Activated CD8-positive, alpha-beta memory T cell treated with anti-CD3 and anti-CD28 coated beads, Interleukin-2, amount 50 U/mL, for 4 hours (primary cell): ENCODE measurements at regions not wholly inside any gene's neighbourhood (a gene's known extent, or its start where the extent isn't known, plus 50 kb on each side); places are given as distances from the start of the nearest gene placed in this dataset.

Experiments
- DNase-seq: peaks from one replicate; pipeline ENCODE4 v3.0.0-alpha.2; 2020

GRCh38 chr7:121488111-121488650, 92.1 kb upstream of the FAM3C start:
- DNase-seq = no peak

DNA sequence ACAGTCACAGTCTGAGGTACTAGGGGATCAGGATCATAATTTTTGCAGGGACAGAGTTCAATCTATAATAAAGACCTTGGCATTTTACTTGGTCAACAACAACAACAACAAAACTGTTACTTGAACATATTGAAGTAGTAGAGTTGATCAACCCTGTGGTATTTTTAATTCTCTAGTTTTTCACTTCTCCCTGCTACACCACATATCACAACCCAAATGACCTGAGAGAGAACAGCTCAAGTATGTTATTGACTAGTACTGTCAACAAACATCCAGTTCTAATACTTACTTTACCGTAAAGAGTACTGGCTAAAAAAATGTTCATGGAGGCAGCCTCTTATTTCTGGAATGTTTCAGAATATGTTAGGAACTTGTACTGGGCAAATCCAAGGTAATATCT, 90.5 kb upstream of the FAM3C start:
- DNase-seq = no peak

GRCh38 chr7:121485467-121486243, 89.5 kb upstream of the FAM3C start:
- DNase-seq = no peak

- no peak for DNase-seq
Observed at GRCh38 chr7:121484089-121484763, 88.1 kb upstream of the FAM3C start.

- no peak for DNase-seq
Observed at GRCh38 chr7:121480566-121481335, 84.6 kb upstream of the FAM3C start.

DNA sequence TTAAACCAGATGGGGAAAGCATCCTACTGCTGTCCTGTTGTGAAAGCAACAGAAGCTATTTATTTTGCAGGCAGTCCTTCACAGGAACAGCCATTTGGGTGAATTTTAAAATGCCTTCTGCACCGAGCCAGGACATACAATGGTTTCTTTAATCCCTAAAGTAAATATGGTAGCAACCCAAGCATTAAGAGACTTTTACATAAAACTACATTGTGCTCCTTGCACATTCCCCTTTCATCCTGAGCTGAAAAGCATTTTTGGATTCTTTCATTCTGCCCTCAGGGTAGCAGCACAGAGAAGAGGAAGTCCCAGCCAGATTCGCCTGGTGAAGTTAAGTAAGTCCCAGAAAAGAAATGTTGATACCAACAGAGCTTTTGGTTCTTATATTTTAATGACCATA, 84.0 kb upstream of the FAM3C start:
- no peak for DNase-seq

GRCh38 chr7:121479466-121479865, 83.4 kb upstream of the FAM3C start:
- no peak for DNase-seq

- no peak for DNase-seq
Observed at GRCh38 chr7:121475806-121476205, 79.7 kb upstream of the FAM3C start.

- DNase-seq = no peak
Observed at GRCh38 chr7:121474301-121474673, 78.2 kb upstream of the FAM3C start.

DNA sequence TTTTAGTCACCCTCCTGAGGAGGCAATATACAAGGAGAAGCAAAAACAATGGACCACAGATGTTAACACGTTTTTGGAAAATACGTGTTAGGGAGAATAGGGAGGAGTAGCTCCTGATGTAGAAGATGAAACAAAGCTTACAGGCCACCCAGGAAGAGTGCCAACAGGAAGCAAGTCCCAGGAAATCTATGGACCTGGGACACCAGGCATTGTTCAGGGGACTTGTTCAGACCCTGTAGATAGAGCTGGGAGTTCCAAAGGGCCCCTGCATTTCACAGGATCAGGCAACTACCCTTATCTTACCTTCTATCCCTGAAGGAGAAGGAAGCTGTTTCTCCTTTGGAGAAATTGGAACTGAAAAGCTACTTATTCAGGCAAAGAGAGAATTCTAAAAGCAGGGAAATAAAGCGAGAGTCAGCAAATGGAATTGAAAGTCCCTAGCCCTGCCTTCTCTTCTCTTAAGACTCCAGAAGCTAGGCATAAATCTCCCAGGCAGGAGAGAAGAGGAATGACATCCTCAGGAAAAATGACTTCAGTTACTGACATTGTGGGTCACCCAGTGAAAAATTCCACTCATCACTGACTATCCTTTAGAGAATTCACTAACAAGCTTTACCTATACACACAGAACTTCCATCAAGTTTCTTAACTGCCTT, 77.7 kb upstream of the FAM3C start:
- no peak for DNase-seq

DNA sequence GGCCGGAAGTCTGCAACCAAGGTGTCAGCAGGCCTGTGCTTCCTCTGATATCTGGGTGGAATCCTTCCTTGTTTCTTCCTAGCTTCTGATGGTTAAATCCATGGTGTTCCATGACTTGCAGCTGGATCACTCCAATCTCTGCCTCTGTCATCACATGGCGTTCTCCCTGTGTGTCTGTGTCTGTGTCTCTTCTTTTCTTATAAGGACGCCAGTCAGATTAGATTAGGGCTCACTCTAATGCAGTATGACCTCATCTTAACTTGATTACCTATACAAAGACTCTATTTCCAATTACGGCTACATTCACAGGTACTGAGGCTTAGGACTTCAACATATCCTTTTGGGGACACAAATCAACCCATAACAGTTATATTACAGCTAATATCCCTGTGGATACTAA, 70.3 kb upstream of the FAM3C start:
- DNase-seq = no peak

DNA sequence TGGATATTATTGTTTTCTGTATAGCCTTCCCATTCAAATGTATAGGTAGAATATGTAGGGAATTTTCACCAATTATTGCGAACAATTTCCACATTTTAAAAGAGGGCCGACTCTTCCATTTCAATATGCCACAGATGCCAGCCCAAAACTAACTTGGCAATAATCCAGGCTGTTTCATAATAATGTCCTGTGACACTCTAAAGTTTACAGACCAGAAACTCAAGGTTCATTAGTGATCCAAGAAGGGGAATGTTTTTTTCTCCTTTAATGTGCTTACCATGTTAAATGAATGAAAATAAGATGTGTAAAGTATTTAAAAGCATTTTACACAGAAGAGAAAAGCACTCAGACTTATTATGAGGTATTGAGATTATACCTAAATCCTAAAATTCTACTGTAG, 63.0 kb upstream of the FAM3C start:
- no peak for DNase-seq

DNA sequence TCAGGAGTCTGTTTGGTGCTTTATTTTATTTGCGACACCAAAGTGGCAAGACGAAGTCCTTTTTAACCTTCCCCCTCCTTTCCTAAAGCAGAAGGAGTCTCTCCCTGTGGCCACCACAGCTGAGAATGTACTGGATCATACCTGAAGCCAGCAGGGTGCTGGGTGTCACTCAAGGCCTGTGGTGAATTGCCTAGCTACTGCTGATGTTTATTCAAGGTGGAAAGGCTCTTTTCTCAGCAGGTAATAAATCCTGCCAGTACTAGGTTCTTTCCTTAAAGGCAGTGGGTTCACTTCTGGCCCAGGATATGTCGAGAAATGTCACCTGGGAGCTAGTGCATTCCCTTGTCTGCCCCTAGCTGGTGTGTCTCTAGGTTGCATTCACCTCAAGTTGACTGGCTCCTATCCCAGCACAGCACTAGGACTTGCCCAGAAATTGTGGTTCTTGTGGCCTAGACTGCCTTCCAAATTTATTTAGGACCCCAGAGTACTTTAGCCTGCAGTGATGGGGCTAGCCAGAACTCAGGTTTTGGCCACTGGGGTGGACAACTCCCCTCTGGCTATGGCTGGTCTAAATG, 60.8 kb upstream of the FAM3C start:
- DNase-seq = no peak

DNA sequence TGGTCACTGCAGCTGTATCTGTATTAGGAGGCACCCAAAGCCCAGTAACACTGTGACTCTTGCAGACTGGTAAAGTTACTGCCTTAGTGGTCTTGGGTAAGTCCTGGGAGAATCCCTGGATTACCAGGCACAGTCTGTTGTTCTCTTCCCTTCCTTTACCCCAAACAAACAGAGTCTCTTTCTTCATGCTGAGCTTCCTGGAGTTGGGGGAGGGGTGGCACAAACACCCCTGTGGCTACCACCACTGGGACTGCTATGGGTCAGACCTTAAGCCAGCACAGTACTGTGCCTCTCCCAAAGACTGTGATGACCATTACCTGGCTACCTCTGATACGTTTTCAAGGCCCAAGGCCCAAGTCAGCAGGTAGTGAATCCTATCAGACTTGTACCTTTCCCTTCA, 59.9 kb upstream of the FAM3C start:
- no peak for DNase-seq

DNA sequence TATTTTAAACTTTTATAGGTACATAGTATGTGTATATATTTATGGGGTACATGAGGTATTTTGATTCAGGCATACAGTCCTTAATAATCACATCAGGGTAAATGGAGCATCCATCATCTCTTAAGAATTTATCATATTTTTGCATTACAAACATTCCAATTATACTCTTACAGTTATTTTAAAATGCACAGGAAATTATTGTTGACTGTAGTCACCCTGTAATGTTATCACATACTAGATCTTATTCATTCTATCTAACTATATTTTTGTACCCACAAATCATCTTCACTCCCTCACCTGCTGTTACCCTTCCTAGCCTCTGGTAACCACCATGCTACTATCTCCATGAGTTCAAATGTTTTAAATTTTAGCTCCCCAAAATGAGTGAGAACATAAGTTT, 56.3 kb upstream of the FAM3C start:
- no peak for DNase-seq

DNA sequence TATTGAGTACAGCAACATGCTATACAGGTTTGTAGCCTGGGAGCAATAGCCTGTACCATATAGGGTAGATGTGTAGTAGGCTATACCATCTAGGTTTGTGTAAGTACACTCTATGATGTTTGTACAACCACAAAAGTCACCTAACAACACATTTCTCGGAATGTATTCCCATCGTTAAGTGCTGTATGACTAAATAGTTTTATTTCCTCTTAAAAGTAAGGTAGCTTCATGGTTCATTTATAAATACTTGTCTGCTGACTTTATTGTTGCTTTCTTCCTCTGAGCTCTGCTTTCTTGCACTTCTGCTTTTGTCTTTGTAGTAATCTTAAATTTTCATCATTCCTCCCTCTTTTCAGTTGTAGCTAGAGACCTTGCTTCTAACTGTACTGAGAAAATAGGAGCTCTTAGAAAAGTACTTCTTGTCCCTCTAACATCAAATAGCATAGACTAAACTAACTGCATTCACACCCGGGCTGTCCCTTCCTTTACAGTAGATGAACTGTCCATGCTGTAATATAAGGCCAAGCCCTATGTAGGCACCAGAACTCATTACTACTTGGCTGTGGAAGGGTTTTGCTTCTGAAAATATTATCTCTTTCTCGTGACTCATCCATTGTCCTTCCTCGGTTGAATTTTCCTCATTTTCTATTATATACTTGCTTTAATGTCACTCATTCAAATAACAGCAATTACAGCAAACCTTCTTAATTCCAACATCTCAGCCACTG, 55.4 kb upstream of the FAM3C start:
- no peak for DNase-seq

- DNase-seq = no peak
Observed at GRCh38 chr7:121450631-121451198, 54.6 kb upstream of the FAM3C start.

- no peak for DNase-seq
Observed at GRCh38 chr7:121449735-121450240, 53.7 kb upstream of the FAM3C start.

GRCh38 chr7:121449329-121449728, 53.2 kb upstream of the FAM3C start:
- DNase-seq = no peak

DNA sequence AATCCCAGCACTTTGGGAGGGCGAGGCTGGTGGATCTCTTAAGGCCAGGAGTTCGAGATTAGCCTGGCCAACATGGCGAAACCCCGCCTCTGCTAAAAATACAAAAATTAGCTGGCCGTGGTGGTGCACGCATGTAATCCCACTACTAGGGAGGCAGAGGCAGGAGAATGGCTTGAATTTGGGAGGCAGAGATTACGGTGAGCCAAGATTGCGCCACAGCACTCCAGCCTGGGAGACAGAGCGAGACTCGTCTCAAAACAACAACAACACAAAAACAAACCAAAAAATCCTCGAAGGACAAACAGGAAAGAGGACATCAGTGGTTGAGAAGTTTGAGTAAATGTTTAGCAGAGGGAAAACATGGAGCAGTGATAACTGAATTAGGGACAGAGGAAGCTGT, 52.3 kb upstream of the FAM3C start:
- no peak for DNase-seq

DNA sequence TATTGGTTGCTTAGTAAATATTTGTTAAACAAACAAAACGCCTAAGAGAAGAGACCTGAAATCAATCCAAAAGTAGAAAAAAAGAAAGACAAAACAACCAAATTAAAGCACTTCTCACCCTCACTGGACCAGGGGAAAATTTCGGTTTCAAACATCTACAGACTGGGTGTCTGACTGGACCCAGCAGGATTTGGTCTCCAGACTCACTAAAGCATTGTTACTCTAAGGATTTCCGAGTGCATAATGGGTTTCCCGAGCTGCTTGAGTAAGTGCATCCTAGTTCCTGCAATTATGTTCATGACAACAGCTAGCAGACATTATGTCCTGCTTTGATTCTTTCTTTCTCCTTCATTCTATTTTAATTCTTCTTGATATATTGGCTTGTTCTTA, 51.8 kb upstream of the FAM3C start:
- DNase-seq = no peak
